Activated CD4-positive, alpha-beta T cell treated with anti-CD3 and anti-CD28 coated beads, Interleukin-2, amount 50 U/mL, for 1 hour (primary cell): ENCODE measurements at regions not wholly inside any gene's neighbourhood (a gene's known extent, or its start where the extent isn't known, plus 50 kb on each side); places are given as distances from the start of the nearest gene placed in this dataset.
"Not testable (repeated sequence)": the region's sequence is repeated elsewhere in the genome, so short reads cannot be mapped to it uniquely, and the experiment has no call there.

Experiments
- DNase-seq: peaks from one replicate; pipeline ENCODE4 v3.0.0-alpha.2; 2020

DNA sequence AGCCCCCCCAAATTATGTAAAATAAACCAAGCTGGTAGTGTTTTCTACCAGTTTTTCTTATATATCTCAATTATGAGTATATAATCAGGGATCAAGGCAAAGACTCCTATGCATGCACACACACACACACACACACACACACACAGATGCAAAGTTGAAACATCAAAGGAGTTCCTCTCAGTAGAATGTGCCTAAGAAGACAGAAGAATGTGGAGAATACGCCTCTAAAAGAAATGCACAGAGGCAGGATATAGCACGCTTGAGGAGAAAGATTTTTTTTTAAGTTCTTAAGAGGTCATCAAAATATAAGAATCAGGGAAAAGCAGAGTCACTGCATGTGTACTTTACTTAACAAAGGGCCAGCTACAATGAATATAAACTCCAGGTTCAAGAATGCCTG, 138.2 kb upstream of the CLEC14A start:
- no peak for DNase-seq

DNA sequence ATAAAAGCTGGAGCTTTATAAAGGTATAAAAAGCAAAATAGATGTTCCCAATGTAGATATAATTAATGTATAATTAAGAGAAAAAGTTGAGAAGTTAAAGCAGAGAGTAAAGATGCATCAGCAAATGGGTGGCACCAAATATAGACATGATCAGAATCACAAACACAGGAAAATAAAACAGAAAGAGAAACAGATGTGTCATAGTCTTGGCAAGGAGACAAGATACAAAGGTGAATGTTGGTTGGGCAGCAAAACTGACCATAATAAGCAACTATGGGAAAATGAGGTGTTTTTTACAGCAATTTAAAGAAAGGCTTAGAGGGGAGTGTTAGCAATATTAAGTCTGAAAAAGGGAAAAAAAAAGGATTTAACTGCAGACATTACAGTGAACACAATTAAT, 135.4 kb upstream of the CLEC14A start:
- no peak for DNase-seq

DNA sequence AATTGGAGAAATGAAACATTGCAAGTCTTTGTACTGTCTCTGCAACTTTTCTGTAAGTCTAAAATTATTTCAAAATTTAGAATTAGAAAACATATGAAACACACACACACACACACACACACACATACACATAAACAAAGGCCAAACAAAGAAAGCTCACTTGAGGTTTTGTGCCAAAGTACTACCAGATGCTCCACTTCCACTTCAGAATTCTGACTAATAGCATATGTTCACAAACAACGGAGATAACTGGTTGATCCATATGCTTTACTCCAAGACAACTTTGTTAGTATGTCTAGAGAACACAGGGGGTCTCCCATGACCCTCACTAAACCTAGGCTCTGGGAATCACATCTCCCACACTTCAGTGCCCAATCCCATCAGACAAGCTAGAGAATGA, 133.8 kb upstream of the CLEC14A start:
- no peak for DNase-seq

GRCh38 chr14:38387821-38388220, 131.9 kb upstream of the CLEC14A start:
- no peak for DNase-seq

DNA sequence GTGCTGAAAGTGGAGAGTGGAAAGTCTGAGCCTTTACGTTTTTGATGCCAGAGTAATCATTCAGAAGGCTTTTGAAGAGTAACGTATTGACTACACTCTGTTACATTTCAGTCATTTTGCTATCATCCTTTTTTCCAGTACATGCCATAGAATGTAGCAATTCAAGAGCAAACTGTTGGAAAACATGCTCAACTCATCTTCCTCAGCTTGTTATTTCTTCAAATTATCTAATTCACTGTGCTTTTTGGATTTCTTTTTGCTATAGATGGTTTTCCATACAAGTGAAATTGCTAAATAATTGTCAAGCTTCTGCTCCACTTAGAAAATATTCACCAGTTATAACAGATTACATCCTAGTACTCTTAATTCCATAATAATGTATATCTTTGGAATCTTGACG, 129.9 kb upstream of the CLEC14A start:
- no peak for DNase-seq

GRCh38 chr14:38385343-38385742, 129.4 kb upstream of the CLEC14A start:
- no peak for DNase-seq

GRCh38 chr14:38384741-38385140, 128.8 kb upstream of the CLEC14A start:
- no peak for DNase-seq

DNA sequence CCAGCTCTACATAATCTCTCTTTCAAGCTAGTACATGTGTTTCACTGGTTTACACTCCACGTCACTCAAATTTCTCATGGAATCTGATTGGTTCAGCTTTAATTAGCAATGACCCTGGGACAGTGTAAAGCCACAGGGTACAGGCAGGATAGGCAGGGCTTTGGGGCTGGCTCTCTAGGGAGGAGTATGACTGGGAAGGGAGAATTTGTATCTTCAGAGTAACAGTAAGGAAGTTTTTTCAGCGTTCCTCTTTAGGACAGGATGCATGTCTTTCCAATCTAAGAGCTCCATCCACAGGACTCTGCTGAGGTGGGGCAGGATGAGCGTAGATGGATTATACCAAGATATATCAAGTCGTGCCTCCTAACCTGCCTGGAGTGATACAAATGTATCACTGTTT, 112.0 kb upstream of the CLEC14A start:
- DNase-seq: no peak

DNA sequence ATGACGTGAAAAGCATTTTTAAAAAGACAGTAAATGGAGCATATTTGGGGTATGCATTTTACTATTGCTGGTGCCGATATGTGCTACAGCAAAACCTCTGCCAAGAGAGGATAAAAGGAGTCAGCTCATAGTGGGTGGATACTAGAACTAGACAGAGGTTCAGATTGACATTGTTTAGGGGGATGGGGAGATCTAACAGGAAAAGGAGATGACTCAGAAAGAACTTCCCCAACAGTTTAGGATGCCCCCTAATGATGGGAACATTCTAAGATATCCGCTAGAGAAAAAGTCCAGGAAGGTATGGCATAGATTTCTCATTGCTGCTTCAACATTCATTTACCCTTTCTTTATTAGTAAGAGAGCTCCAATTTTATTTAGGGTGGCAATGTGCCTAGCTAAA, 110.5 kb upstream of the CLEC14A start:
- no peak for DNase-seq

GRCh38 chr14:38363217-38363616, 107.3 kb upstream of the CLEC14A start:
- DNase-seq: no peak

- no peak for DNase-seq
Observed at GRCh38 chr14:38357557-38357956, 101.7 kb upstream of the CLEC14A start.

- not testable (repeated sequence) for DNase-seq
Observed at GRCh38 chr14:38355473-38355872, 99.6 kb upstream of the CLEC14A start.

- no peak for DNase-seq
Observed at GRCh38 chr14:38350102-38350501, 94.2 kb upstream of the CLEC14A start.

- no peak for DNase-seq
Observed at GRCh38 chr14:38342803-38343202, 86.9 kb upstream of the CLEC14A start.

- DNase-seq: no peak
Observed at GRCh38 chr14:38339696-38340095, 83.8 kb upstream of the CLEC14A start.

DNA sequence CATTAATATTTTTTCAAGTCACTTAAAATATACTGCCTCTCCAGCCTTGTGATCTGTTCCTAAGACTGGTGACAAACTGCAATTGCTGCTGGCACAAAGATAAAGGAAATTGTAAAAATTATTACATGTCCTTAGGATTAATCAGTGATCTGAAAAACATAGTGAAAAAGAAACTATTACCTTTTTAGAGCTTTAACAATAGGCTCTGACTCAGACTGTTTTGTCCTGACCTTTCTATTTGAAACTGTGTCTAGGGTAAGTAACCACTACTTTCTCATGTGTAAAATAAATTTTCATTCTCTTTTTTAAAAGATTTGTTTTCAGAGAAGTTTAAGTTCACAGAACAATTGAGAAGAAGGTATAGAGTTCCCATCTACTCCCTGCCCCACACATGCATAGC, 80.4 kb upstream of the CLEC14A start:
- no peak for DNase-seq

- no peak for DNase-seq
Observed at GRCh38 chr14:38330275-38330674, 74.4 kb upstream of the CLEC14A start.

DNA sequence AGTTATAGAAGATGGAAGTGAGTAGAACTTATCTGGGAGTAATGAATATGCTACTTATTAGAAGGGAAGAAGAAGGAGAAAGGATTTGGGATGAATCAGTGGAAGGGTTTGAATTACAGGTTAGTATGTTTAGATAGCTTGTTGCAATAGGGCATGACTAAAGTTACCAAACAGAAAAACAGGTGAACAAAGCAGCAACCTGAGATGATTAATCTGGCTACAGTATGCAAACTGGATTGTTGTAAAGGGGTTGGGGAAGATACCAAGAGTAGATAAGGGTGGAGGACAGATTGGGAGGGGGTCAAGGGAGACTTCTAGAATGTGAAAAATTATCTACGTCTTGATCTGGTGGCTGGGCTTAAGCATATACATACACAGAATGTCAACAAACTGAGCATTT, 73.4 kb upstream of the CLEC14A start:
- DNase-seq: no peak

DNA sequence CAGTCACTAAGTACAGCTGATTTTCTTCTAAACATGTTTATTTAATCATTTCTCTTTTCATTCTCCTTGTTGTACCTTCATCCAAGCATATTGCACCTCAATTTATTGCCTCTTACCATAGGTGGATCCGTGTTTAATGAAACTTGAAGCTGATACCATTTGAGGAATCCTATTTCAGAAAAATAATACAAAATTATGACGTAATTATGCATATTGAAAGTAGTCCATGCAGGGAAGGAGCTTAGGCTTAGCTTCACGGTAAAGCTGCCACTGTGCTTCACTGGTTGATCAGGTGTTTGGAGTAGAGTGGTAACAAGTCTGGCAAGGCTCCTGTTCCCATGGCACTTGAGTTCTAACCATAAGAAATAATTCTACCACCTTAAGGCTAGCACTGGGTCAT, 61.0 kb upstream of the CLEC14A start:
- no peak for DNase-seq

DNA sequence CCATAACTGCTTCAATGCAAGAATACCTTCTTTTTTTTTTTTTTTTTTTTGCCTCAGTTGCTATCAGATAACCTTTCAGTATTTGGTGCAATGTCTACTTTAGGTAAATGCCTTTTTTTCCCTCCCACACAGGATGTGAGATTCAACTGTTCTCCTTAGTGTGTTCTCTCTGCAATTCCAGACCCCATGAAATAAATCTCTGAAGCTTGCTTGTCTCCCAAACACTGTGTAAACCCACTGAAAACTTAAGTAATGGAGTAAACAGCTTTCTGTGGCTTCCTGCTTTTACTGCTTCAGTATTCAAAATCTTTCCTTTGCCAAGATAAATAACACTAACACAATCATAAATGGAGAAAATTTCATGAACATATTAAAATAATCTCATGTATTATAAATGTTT, 55.8 kb upstream of the CLEC14A start:
- DNase-seq: no peak

GRCh38 chr14:38310420-38310995, 54.6 kb upstream of the CLEC14A start:
- DNase-seq: no peak

- DNase-seq: no peak
Observed at GRCh38 chr14:38309522-38310277, 53.8 kb upstream of the CLEC14A start.
